ENCODE measurements at regions not wholly inside any gene's neighbourhood (a gene's known extent, or its start where the extent isn't known, plus 50 kb on each side); places are given as distances from the start of the nearest gene placed in this dataset.

- peak overlapping the region; percentile 90 for H2BK15ac ChIP-seq (ENCODE audit: low read length)
- peak overlapping the region; percentile 64 for H3K14ac ChIP-seq (ENCODE audit: low read length)
- DNase-seq (ENCODE audit: low spot score) = no peak
- no peaks in the 10 kb centered on the region for H3K36me3 ChIP-seq (replicated peaks in 1 of 2; ENCODE audit: control insufficient read depth in 2 of 2, insufficient read depth in 2 of 2, low read length in 2 of 2)
- no peaks in the 10 kb centered on the region for H3K27me3 ChIP-seq (ENCODE audit: control insufficient read depth in 3 of 3, insufficient read depth in 3 of 3, low read depth in 1 of 3, low read length in 3 of 3)
- no peak overlapping the region for H3K4me2 ChIP-seq (ENCODE audit: insufficient read depth, low read length, poor library complexity, severe bottlenecking)
- H3K27ac ChIP-seq (replicated peaks; ENCODE audit: low read length) = no peak overlapping the region
- H2AK5ac ChIP-seq (ENCODE audit: low read depth, low read length) = peak overlapping the region; percentile 56
- no peak overlapping the region for H4K91ac ChIP-seq (ENCODE audit: low read depth, low read length, poor library complexity)
- no CpG with 5 or more reads among the region's 16 CpGs for WGBS, 2 donors (ENCODE audit: extremely low coverage in 2 of 2, insufficient read length in 2 of 2, insufficient replicate concordance in 1 of 2)
- H2BK120ac ChIP-seq (ENCODE audit: low read depth, low read length) = no peak overlapping the region
- peaks cover 0 to 21% of the 10 kb centered on the region in 2 donors for H3K4me1 ChIP-seq (ENCODE audit: control insufficient read depth in 2 of 2, insufficient read depth in 1 of 2, low read depth in 1 of 2, low read length in 2 of 2)
- H3K4ac ChIP-seq (ENCODE audit: low read length) = no peak overlapping the region
- no peak overlapping the region for H3K9ac ChIP-seq (ENCODE audit: low read depth, low read length, poor library complexity)
- H3K4me3 ChIP-seq (ENCODE audit: low read length in 2 of 2) = no peak overlapping the region
- no peak overlapping the region for H2AFZ ChIP-seq (ENCODE audit: low read length)
- H2BK12ac ChIP-seq (ENCODE audit: low read length) = peak overlapping the region; percentile 46
- no peaks in the 10 kb centered on the region for H3K9me3 ChIP-seq (replicated peaks in 1 of 2; ENCODE audit: control insufficient read depth in 2 of 2, insufficient read depth in 1 of 2, low read depth in 1 of 2, low read length in 2 of 2)
- H4K8ac ChIP-seq (ENCODE audit: low read depth, low read length) = no peak overlapping the region
- peaks cover 23% of the 10 kb centered on the region for H3K79me1 ChIP-seq (ENCODE audit: low read depth, low read length)
- peak overlapping the region; percentile 61 for H3K23ac ChIP-seq (ENCODE audit: low read depth, low read length, poor library complexity)
- H3K18ac ChIP-seq (ENCODE audit: low read length) = peak overlapping the region; percentile 54
- no peak overlapping the region for H2BK5ac ChIP-seq (ENCODE audit: low read length)
Observed at GRCh38 chr22:48637231-48637630, 1190.4 kb downstream of the BRD1 start.

- Histone ChIP-seq H3K4me3 (ENCODE audit: low read length in 2 of 2) (no peak overlapping the region), H3K14ac (ENCODE audit: low read length) (no peak overlapping the region), H3K9me3 (replicated peaks in 1 of 2; ENCODE audit: control insufficient read depth in 2 of 2, insufficient read depth in 1 of 2, low read depth in 1 of 2, low read length in 2 of 2) (no peaks in the 10 kb centered on the region), H3K23ac (ENCODE audit: low read depth, low read length, poor library complexity) (peak overlapping the region; percentile 61), H2AFZ (ENCODE audit: low read length) (no peak overlapping the region), H3K27ac (replicated peaks; ENCODE audit: low read length) (no peak overlapping the region), H3K4me1 (ENCODE audit: control insufficient read depth in 2 of 2, insufficient read depth in 1 of 2, low read depth in 1 of 2, low read length in 2 of 2) (peaks cover 0 to 24% of the 10 kb centered on the region in 2 donors), H2AK5ac (ENCODE audit: low read depth, low read length) (peak overlapping the region; percentile 56), H3K4ac (ENCODE audit: low read length) (no peak overlapping the region), H4K8ac (ENCODE audit: low read depth, low read length) (no peak overlapping the region), H4K91ac (ENCODE audit: low read depth, low read length, poor library complexity) (no peak overlapping the region), H3K18ac (ENCODE audit: low read length) (peak overlapping the region; percentile 54), H2BK15ac (ENCODE audit: low read length) (peak overlapping the region; percentile 90), H2BK12ac (ENCODE audit: low read length) (peak overlapping the region; percentile 46), H3K4me2 (ENCODE audit: insufficient read depth, low read length, poor library complexity, severe bottlenecking) (no peak overlapping the region), H3K9ac (ENCODE audit: low read depth, low read length, poor library complexity) (no peak overlapping the region), H2BK120ac (ENCODE audit: low read depth, low read length) (no peak overlapping the region), H2BK5ac (ENCODE audit: low read length) (no peak overlapping the region), H3K36me3 (replicated peaks in 1 of 2; ENCODE audit: control insufficient read depth in 2 of 2, insufficient read depth in 2 of 2, low read length in 2 of 2) (no peaks in the 10 kb centered on the region), H3K27me3 (ENCODE audit: control insufficient read depth in 3 of 3, insufficient read depth in 3 of 3, low read depth in 1 of 3, low read length in 3 of 3) (no peaks in the 10 kb centered on the region), H3K79me1 (ENCODE audit: low read depth, low read length) (peaks cover 22% of the 10 kb centered on the region)
- no peak for DNase-seq (ENCODE audit: low spot score)
- no CpG with 5 or more reads among the region's 6 CpGs for WGBS, 2 donors (ENCODE audit: extremely low coverage in 2 of 2, insufficient read length in 2 of 2, insufficient replicate concordance in 1 of 2)
Observed at GRCh38 chr22:48636746-48637145, 1190.9 kb downstream of the BRD1 start.

GRCh38 chr22:48635816-48636215 is 1191.9 kb downstream of the BRD1 start:
- H3K9ac ChIP-seq (ENCODE audit: low read depth, low read length, poor library complexity) = peak overlapping the region; percentile 27
- H2BK5ac ChIP-seq (ENCODE audit: low read length) = peak overlapping the region; percentile 66
- peak overlapping the region; percentile 16 for H2BK12ac ChIP-seq (ENCODE audit: low read length)
- H2BK15ac ChIP-seq (ENCODE audit: low read length) = no peak overlapping the region
- no peak overlapping the region for H4K91ac ChIP-seq (ENCODE audit: low read depth, low read length, poor library complexity)
- no peak overlapping the region for H3K4ac ChIP-seq (ENCODE audit: low read length)
- no CpG with 5 or more reads among the region's 10 CpGs for WGBS, 2 donors (ENCODE audit: extremely low coverage in 2 of 2, insufficient read length in 2 of 2, insufficient replicate concordance in 1 of 2)
- H3K4me1 ChIP-seq (ENCODE audit: control insufficient read depth in 2 of 2, insufficient read depth in 1 of 2, low read depth in 1 of 2, low read length in 2 of 2) = peaks cover 0 to 25% of the 10 kb centered on the region in 2 donors
- no peak overlapping the region for H3K23ac ChIP-seq (ENCODE audit: low read depth, low read length, poor library complexity)
- peaks cover 26% of the 10 kb centered on the region for H3K79me1 ChIP-seq (ENCODE audit: low read depth, low read length)
- no peak overlapping the region for H2AK5ac ChIP-seq (ENCODE audit: low read depth, low read length)
- H3K27ac ChIP-seq (replicated peaks; ENCODE audit: low read length) = no peak overlapping the region
- H3K4me2 ChIP-seq (ENCODE audit: insufficient read depth, low read length, poor library complexity, severe bottlenecking) = no peak overlapping the region
- no peak overlapping the region for H3K14ac ChIP-seq (ENCODE audit: low read length)
- H3K9me3 ChIP-seq (replicated peaks in 1 of 2; ENCODE audit: control insufficient read depth in 2 of 2, insufficient read depth in 1 of 2, low read depth in 1 of 2, low read length in 2 of 2) = no peaks in the 10 kb centered on the region
- H4K8ac ChIP-seq (ENCODE audit: low read depth, low read length) = no peak overlapping the region
- no peaks in the 10 kb centered on the region for H3K36me3 ChIP-seq (replicated peaks in 1 of 2; ENCODE audit: control insufficient read depth in 2 of 2, insufficient read depth in 2 of 2, low read length in 2 of 2)
- H3K18ac ChIP-seq (ENCODE audit: low read length) = peak overlapping the region; percentile 46
- H2BK120ac ChIP-seq (ENCODE audit: low read depth, low read length) = no peak overlapping the region
- no peak for DNase-seq (ENCODE audit: low spot score)
- no peaks in the 10 kb centered on the region for H3K27me3 ChIP-seq (ENCODE audit: control insufficient read depth in 3 of 3, insufficient read depth in 3 of 3, low read depth in 1 of 3, low read length in 3 of 3)
- H2AFZ ChIP-seq (ENCODE audit: low read length) = no peak overlapping the region
- no peak overlapping the region for H3K4me3 ChIP-seq (ENCODE audit: low read length in 2 of 2)

- H4K8ac ChIP-seq (ENCODE audit: low read depth, low read length) = no peak overlapping the region
- no peak overlapping the region for H3K4me3 ChIP-seq (ENCODE audit: low read length in 2 of 2)
- WGBS, 2 donors (ENCODE audit: extremely low coverage in 2 of 2, insufficient read length in 2 of 2, insufficient replicate concordance in 1 of 2) = no CpG with 5 or more reads among the region's 12 CpGs
- peak overlapping the region; percentile 39 for H3K23ac ChIP-seq (ENCODE audit: low read depth, low read length, poor library complexity)
- H3K4me2 ChIP-seq (ENCODE audit: insufficient read depth, low read length, poor library complexity, severe bottlenecking) = no peak overlapping the region
- H3K14ac ChIP-seq (ENCODE audit: low read length) = no peak overlapping the region
- peak overlapping the region; percentile 64 for H3K9ac ChIP-seq (ENCODE audit: low read depth, low read length, poor library complexity)
- no peak overlapping the region for H2BK5ac ChIP-seq (ENCODE audit: low read length)
- H2BK12ac ChIP-seq (ENCODE audit: low read length) = no peak overlapping the region
- H4K91ac ChIP-seq (ENCODE audit: low read depth, low read length, poor library complexity) = peak overlapping the region; percentile 53
- H3K4ac ChIP-seq (ENCODE audit: low read length) = no peak overlapping the region
- peaks cover 0 to 32% of the 10 kb centered on the region in 2 donors for H3K4me1 ChIP-seq (ENCODE audit: control insufficient read depth in 2 of 2, insufficient read depth in 1 of 2, low read depth in 1 of 2, low read length in 2 of 2)
- no peaks in the 10 kb centered on the region for H3K27me3 ChIP-seq (ENCODE audit: control insufficient read depth in 3 of 3, insufficient read depth in 3 of 3, low read depth in 1 of 3, low read length in 3 of 3)
- H2AFZ ChIP-seq (ENCODE audit: low read length) = no peak overlapping the region
- peak overlapping the region; percentile 46 for H3K18ac ChIP-seq (ENCODE audit: low read length)
- no peak overlapping the region for H3K27ac ChIP-seq (replicated peaks; ENCODE audit: low read length)
- H3K36me3 ChIP-seq (replicated peaks in 1 of 2; ENCODE audit: control insufficient read depth in 2 of 2, insufficient read depth in 2 of 2, low read length in 2 of 2) = no peaks in the 10 kb centered on the region
- DNase-seq (ENCODE audit: low spot score) = no peak
- peaks cover 24% of the 10 kb centered on the region for H3K79me1 ChIP-seq (ENCODE audit: low read depth, low read length)
- H2BK15ac ChIP-seq (ENCODE audit: low read length) = no peak overlapping the region
- H3K9me3 ChIP-seq (replicated peaks in 1 of 2; ENCODE audit: control insufficient read depth in 2 of 2, insufficient read depth in 1 of 2, low read depth in 1 of 2, low read length in 2 of 2) = no peaks in the 10 kb centered on the region
- H2AK5ac ChIP-seq (ENCODE audit: low read depth, low read length) = peak overlapping the region; percentile 41
- H2BK120ac ChIP-seq (ENCODE audit: low read depth, low read length) = no peak overlapping the region
Observed at GRCh38 chr22:48635031-48635430, 1192.6 kb downstream of the BRD1 start.
